Upper lobe of right lung (tissue), 1 donor: ENCODE measurements at regions not wholly inside any gene's neighbourhood (a gene's known extent, or its start where the extent isn't known, plus 50 kb on each side); places are given as distances from the start of the nearest gene placed in this dataset.
A peak's percentile ranks its signal among the peaks of the same experiment; 100 is the strongest.

ENCODE experiments used
- ATAC-seq: fragments of 200-7000 bp; cut with Tn5 transposase; one replicate; pipeline ENCODE4 v1.9.1; 2020; ENCODE audit warnings: mild to moderate bottlenecking, moderate library complexity
- DNase-seq: peaks from one replicate; pipeline ENCODE4 v3.0.0-alpha.2; 2020
- H3K27ac ChIP-seq: fragments of 200-600 bp; one replicate; pipeline ENCODE4 v1.8.0; 2022
- H3K27me3 ChIP-seq: fragments of 200-600 bp; one replicate; pipeline ENCODE4 v1.8.0; 2022; ENCODE audit warnings: mild to moderate bottlenecking
- H3K36me3 ChIP-seq: fragments of 200-600 bp; one replicate; pipeline ENCODE4 v1.8.0; 2022
- H3K4me1 ChIP-seq: fragments of 200-600 bp; one replicate; pipeline ENCODE4 v1.8.0; 2022
- H3K4me3 ChIP-seq: fragments of 200-600 bp; one replicate; pipeline ENCODE4 v1.8.0; 2022; ENCODE audit warnings: mild to moderate bottlenecking
- H3K9me3 ChIP-seq: fragments of 200-600 bp; one replicate; pipeline ENCODE4 v1.8.0; 2022
- intact Hi-C: fragments of 100-400 bp; cut with DNase I; formaldehyde crosslinking; loops from one replicate; pipeline ENCODE4 v1.11.0; 2022
- TF ChIP-seq, protein P1 (sequence below): fragments of 200-600 bp; IDR thresholded peaks from one replicate; pipeline ENCODE4 v1.8.0; 2022; ENCODE audit warnings: antibody characterized with exemption
- donor health status: DM: no; HTN: yes; CAD: no; lungs with severe emphysema.

DNA sequence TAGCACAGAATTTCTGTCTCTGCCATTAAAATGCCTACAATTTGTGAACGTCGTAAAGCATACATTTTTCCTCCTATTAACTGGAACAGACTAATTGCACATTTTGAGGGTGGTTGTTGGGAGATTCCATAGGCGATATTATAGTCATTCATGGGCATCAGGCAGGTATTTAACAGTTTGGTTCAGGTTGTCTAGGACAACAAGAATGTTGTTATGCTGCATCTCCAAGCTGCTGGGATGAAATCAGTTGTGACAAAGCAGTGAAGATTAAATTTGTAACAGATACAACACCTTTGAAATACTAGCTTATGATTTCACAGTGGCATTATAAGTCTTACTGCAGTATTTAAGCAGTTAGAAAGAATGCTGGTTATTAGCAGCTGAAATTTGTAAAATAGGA, 339.7 kb upstream of the PITX2 start:
- no peaks in the 10 kb centered on the region for H3K36me3 ChIP-seq
- H3K27ac ChIP-seq: no peak overlapping the region
- intact Hi-C loops: no loop called here
- H3K4me1 ChIP-seq: no peaks in the 10 kb centered on the region
- DNase-seq (no peak), ATAC-seq (no peak)
- no peak overlapping the region for H3K4me3 ChIP-seq
- H3K9me3 ChIP-seq: no peaks in the 10 kb centered on the region
- peaks cover 4% of the 10 kb centered on the region for H3K27me3 ChIP-seq
- TF ChIP-seq, protein P1, sequence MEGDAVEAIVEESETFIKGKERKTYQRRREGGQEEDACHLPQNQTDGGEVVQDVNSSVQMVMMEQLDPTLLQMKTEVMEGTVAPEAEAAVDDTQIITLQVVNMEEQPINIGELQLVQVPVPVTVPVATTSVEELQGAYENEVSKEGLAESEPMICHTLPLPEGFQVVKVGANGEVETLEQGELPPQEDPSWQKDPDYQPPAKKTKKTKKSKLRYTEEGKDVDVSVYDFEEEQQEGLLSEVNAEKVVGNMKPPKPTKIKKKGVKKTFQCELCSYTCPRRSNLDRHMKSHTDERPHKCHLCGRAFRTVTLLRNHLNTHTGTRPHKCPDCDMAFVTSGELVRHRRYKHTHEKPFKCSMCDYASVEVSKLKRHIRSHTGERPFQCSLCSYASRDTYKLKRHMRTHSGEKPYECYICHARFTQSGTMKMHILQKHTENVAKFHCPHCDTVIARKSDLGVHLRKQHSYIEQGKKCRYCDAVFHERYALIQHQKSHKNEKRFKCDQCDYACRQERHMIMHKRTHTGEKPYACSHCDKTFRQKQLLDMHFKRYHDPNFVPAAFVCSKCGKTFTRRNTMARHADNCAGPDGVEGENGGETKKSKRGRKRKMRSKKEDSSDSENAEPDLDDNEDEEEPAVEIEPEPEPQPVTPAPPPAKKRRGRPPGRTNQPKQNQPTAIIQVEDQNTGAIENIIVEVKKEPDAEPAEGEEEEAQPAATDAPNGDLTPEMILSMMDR: no peak

DNA sequence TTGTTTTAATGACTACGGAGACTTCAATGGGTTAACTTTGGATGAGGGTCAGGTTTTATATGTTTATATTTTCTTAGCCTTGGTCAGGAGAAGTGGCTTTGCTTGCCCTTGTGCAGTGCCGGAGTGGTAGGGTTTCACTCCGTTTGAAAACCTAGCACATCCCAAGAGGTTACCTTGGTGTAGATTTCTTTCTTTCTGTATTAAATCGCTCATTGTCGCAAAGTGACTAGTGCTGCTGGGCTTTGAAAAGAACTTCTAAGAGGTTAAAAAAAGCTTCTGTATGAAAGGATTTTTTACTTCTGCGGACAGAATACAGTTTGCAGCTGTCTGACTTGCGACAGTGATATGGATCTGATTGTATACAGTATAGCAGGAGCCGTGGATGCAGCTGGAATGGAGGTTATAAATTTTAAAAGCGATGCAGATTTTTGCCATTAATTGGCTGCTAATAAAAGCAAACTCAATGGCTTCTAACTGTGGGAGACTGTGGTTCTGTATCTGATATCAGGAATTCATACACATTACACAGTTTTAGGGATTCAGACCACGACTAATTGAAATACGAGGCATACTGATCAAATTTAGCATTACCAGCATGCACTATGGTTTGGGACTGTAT, 340.9 kb upstream of the PITX2 start:
- H3K27me3 ChIP-seq: peaks cover 4% of the 10 kb centered on the region
- H3K9me3 ChIP-seq: no peaks in the 10 kb centered on the region
- no peaks in the 10 kb centered on the region for H3K4me1 ChIP-seq
- intact Hi-C loops: no loop called here
- no peak overlapping the region for H3K4me3 ChIP-seq
- TF ChIP-seq, protein P1: no peak
- no peak for DNase-seq
- H3K36me3 ChIP-seq: no peaks in the 10 kb centered on the region
- H3K27ac ChIP-seq: no peak overlapping the region
- no peak for ATAC-seq

DNA sequence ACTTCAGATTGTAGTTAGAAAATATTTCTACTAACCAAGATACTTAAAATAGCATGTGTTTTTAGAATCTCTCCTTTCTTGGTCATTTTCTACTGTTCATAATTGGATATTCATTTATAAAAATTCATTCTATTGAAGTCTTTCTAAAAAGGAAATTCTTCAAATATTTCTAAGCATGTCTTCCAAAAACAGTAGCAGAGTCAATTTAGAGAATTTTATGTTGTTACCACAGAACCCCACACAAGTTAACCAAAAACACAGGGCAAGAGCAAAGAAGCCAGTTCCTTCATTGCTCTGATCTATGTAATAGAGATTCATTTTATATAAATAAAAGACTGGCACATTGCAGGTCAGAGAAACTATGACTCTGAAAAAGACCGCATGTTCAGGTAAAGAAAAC, 345.1 kb upstream of the PITX2 start:
- no peak for ATAC-seq
- intact Hi-C loops: no loop called here

DNA sequence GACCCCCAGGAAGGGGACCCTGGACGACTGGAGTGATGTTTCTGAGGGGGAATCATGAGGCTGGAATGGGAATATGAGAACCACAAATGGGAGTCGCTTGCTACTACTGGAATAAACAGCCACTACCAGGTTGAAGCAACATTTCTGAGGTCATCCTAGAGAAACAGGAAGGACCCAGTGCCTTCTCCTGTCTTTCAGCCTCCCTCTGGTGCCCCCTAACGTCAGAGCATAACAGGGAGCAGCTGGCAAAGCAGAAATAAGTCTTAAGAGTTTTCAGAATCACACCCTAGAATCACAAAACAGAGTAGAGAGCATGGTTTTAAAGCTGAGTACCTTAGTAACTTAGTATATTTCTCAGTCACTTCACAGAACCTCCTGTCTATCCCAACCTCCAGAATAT, 347.8 kb upstream of the PITX2 start:
- DNase-seq (no peak), ATAC-seq (peak; percentile 69)
- intact Hi-C loops: no loop called here

More for the DNA sequence above, 345.1 kb upstream of the PITX2 start:
- peaks cover 4% of the 10 kb centered on the region for H3K27me3 ChIP-seq
- H3K27ac ChIP-seq: no peak overlapping the region
- no peak for DNase-seq
- H3K36me3 ChIP-seq: no peaks in the 10 kb centered on the region
- H3K4me1 ChIP-seq: no peaks in the 10 kb centered on the region
- no peak overlapping the region for H3K4me3 ChIP-seq
- TF ChIP-seq, protein P1: no peak
- H3K9me3 ChIP-seq: no peaks in the 10 kb centered on the region

DNA sequence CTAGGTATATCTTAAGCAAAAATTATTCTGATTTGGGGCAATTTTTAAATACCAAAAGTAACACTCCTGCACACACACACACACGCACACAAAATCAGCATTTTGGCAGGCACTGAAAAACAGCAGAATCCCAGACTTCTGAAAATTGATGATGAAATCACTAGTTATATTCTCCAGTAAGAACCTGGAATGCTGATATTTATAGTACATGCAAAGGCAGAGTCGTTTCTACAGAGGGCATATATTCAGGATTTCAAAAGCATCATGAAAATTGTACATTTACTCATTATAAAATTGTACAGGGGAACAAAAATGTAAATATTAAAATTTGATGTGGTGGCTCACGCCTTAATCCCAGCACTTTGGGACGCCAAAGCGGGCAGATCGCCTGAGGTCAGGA, 352.5 kb upstream of the PITX2 start:
- H3K4me3 ChIP-seq: no peak overlapping the region
- H3K27ac ChIP-seq: no peak overlapping the region
- H3K27me3 ChIP-seq: no peaks in the 10 kb centered on the region
- TF ChIP-seq, protein P1: no peak
- H3K4me1 ChIP-seq: no peaks in the 10 kb centered on the region
- no peaks in the 10 kb centered on the region for H3K9me3 ChIP-seq
- no peak for DNase-seq
- no peaks in the 10 kb centered on the region for H3K36me3 ChIP-seq
- ATAC-seq: no peak
- intact Hi-C loops: no loop called here

More for the DNA sequence above, 347.8 kb upstream of the PITX2 start:
- Histone ChIP-seq H3K27ac (no peak overlapping the region), H3K27me3 (no peaks in the 10 kb centered on the region), H3K4me3 (no peak overlapping the region), H3K36me3 (no peaks in the 10 kb centered on the region), H3K4me1 (no peaks in the 10 kb centered on the region), H3K9me3 (no peaks in the 10 kb centered on the region)
- TF ChIP-seq, protein P1: peak; percentile 32

DNA sequence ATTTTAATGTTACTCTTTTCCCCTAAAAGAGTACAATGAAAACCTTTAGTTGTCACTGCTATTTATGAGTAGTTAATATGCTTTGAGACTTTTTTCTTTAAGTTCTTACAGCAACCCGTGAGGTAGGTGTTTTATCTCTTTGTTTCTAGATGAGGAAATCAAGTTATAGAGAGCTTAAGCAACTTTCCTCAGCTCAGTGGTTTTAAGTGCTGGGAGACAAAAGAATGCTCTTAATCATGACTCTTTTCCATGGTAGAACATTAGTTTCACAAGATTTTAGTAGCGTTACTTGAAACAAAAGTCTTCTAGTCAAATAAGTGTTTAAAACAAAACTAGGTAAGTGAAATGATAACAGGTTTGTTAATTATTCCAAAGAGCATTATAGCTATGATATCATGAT, 354.7 kb upstream of the PITX2 start:
- H3K27ac ChIP-seq: no peak overlapping the region
- TF ChIP-seq, protein P1: no peak
- intact Hi-C loops: no loop called here
- no peaks in the 10 kb centered on the region for H3K27me3 ChIP-seq
- no peaks in the 10 kb centered on the region for H3K36me3 ChIP-seq
- DNase-seq (no peak), ATAC-seq (no peak)
- no peaks in the 10 kb centered on the region for H3K9me3 ChIP-seq
- no peak overlapping the region for H3K4me3 ChIP-seq
- H3K4me1 ChIP-seq: no peaks in the 10 kb centered on the region
